Lower lobe of right lung (tissue), 2 donors: ENCODE measurements at regions not wholly inside any gene's neighbourhood (a gene's known extent, or its start where the extent isn't known, plus 50 kb on each side); places are given as distances from the start of the nearest gene placed in this dataset.
"Not testable (repeated sequence)": the region's sequence is repeated elsewhere in the genome, so short reads cannot be mapped to it uniquely, and the experiment has no call there.

ENCODE experiments used
- ATAC-seq, 2 donors: fragments of 200-7000 bp; cut with Tn5 transposase; one replicate each; pipeline ENCODE4 v1.9.1; 2020 to 2022; ENCODE audit warnings: mild to moderate bottlenecking in 2 of 2, moderate library complexity in 2 of 2
- DNase-seq: peaks from one replicate; pipeline ENCODE4 v3.0.0-alpha.2; 2020
- H3K27ac ChIP-seq: fragments of 200-600 bp; one replicate; pipeline ENCODE4 v1.8.0; 2022
- H3K27me3 ChIP-seq: fragments of 200-600 bp; one replicate; pipeline ENCODE4 v1.8.0; 2022; ENCODE audit warnings: low read depth
- H3K36me3 ChIP-seq: fragments of 200-600 bp; one replicate; pipeline ENCODE4 v1.8.0; 2022; ENCODE audit warnings: mild to moderate bottlenecking
- H3K4me1 ChIP-seq: fragments of 200-600 bp; one replicate; pipeline ENCODE4 v1.8.0; 2022
- H3K4me3 ChIP-seq: fragments of 200-600 bp; one replicate; pipeline ENCODE4 v1.8.0; 2022; ENCODE audit warnings: mild to moderate bottlenecking
- H3K9me3 ChIP-seq: fragments of 200-600 bp; one replicate; pipeline ENCODE4 v1.8.0; 2022
- CTCF ChIP-seq: fragments of 200-600 bp; IDR thresholded peaks from one replicate; pipeline ENCODE4 v1.8.0; 2022; ENCODE audit warnings: antibody characterized with exemption, mild to moderate bottlenecking
- intact Hi-C: fragments of 100-400 bp; cut with DNase I; formaldehyde crosslinking; loops from one replicate; pipeline ENCODE4 v1.11.0; 2022
- donor health status: DM: no; HTN: yes; CAD: no; lungs with severe emphysema.

- ATAC-seq (no peak), DNase-seq (no peak)
- H3K4me3 ChIP-seq = no peak overlapping the region
- H3K27ac ChIP-seq = no peak overlapping the region
- no peaks in the 10 kb centered on the region for H3K27me3 ChIP-seq
- no peak for TF ChIP-seq CTCF
- intact Hi-C loops = no loop called here
- H3K36me3 ChIP-seq = no peaks in the 10 kb centered on the region
- no peaks in the 10 kb centered on the region for H3K4me1 ChIP-seq
- H3K9me3 ChIP-seq = peaks cover 24% of the 10 kb centered on the region
Observed at GRCh38 chr3:96576935-96577334, 237.5 kb upstream of the EPHA6 start.

- DNase-seq = no peak
- no peak for TF ChIP-seq CTCF
- no peak overlapping the region for H3K4me3 ChIP-seq
Observed at GRCh38 chr3:96584066-96584465, 230.3 kb upstream of the EPHA6 start.

GRCh38 chr3:96606865-96607264 lies 207.5 kb upstream of the EPHA6 start:
- intact Hi-C loops, DNase-seq, ATAC-seq: not testable (repeated sequence)

More at GRCh38 chr3:96584066-96584465, 230.3 kb upstream of the EPHA6 start:
- Histone ChIP-seq H3K9me3 (no peaks in the 10 kb centered on the region), H3K27me3 (no peaks in the 10 kb centered on the region), H3K4me1 (no peaks in the 10 kb centered on the region), H3K27ac (no peak overlapping the region), H3K36me3 (no peaks in the 10 kb centered on the region)
- no peak for ATAC-seq
- intact Hi-C loops = no loop called here

GRCh38 chr3:96619475-96619874 lies 194.9 kb upstream of the EPHA6 start:
- Histone ChIP-seq H3K4me3 (no peak overlapping the region), H3K9me3 (no peaks in the 10 kb centered on the region), H3K27me3 (no peaks in the 10 kb centered on the region), H3K36me3 (no peaks in the 10 kb centered on the region), H3K4me1 (no peaks in the 10 kb centered on the region), H3K27ac (no peak overlapping the region)
- ATAC-seq (no peak), DNase-seq (no peak)
- TF ChIP-seq CTCF = no peak
- intact Hi-C loops = no loop called here

More at GRCh38 chr3:96606865-96607264, 207.5 kb upstream of the EPHA6 start:
- H3K4me3 ChIP-seq, H3K9me3 ChIP-seq, H3K27me3 ChIP-seq, H3K36me3 ChIP-seq, H3K4me1 ChIP-seq, H3K27ac ChIP-seq: not testable (repeated sequence)

- Histone ChIP-seq H3K4me1 (no peaks in the 10 kb centered on the region), H3K27ac (no peak overlapping the region), H3K36me3 (no peaks in the 10 kb centered on the region), H3K4me3 (no peak overlapping the region), H3K27me3 (no peaks in the 10 kb centered on the region), H3K9me3 (no peaks in the 10 kb centered on the region)
- intact Hi-C loops = no loop called here
- ATAC-seq (no peak), DNase-seq (no peak)
- TF ChIP-seq CTCF = no peak
Observed at GRCh38 chr3:96622878-96623277, 191.5 kb upstream of the EPHA6 start.

GRCh38 chr3:96631050-96631449 lies 183.3 kb upstream of the EPHA6 start:
- H3K27ac ChIP-seq = no peak overlapping the region
- DNase-seq = no peak
- no peak for ATAC-seq
- H3K27me3 ChIP-seq = no peaks in the 10 kb centered on the region
- no peaks in the 10 kb centered on the region for H3K36me3 ChIP-seq
- H3K4me3 ChIP-seq = no peak overlapping the region
- H3K9me3 ChIP-seq = no peaks in the 10 kb centered on the region
- no peak for TF ChIP-seq CTCF
- H3K4me1 ChIP-seq = no peaks in the 10 kb centered on the region
- intact Hi-C loops = no loop called here
